Activated naive CD4-positive, alpha-beta T cell (primary cell): ENCODE measurements at regions not wholly inside any gene's neighbourhood (a gene's known extent, or its start where the extent isn't known, plus 50 kb on each side); places are given as distances from the start of the nearest gene placed in this dataset.

ENCODE experiments used
- DNase-seq, 4 experiments: peaks; one replicate each; lab custom pipeline; 2025; lab: John Stamatoyannopoulos, UW

DNA sequence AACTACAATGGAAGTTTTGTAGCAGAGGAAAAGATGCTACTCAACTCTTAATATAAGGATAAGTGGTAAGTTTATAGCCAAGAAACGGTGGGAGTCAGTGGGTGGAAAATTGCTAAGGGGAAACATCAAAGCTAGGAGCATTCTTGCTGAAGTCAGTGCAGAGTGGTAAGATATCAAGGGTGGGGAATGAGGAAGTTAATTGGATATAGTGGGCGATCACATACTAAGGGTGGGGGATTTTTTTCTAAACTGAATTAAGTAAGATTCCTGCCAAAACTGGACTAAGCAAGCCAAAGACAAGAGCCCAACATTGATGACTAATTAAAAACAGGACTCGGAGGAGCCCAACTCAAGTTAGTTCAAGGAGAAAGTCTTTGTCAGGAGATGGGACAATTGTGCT is 525.4 kb downstream of the CCDC85A start:
- no peak for DNase-seq

DNA sequence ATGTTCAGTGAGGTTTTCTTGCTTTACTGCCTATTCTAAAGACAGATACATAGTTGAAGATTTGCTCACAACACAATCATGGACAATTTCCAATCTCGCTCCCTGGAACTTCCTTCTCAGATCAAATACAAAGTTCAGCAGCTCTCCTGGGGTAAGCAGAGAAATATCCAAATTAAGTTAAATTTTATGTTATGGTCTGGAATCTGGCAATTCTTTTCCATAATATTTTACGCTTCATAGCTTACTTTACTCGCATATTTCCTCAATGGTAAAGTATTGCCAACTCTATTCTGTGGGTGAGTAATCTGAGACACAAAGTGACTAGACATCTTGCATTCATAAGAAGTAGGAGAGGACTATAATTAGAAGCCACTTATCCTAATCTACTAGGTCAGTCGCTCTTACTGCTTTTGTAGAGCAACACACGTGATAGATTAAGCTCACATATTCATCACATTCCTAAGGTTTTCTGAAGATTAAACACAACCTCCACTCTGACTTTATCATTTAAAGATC is 529.4 kb downstream of the CCDC85A start:
- no peak for DNase-seq

DNA sequence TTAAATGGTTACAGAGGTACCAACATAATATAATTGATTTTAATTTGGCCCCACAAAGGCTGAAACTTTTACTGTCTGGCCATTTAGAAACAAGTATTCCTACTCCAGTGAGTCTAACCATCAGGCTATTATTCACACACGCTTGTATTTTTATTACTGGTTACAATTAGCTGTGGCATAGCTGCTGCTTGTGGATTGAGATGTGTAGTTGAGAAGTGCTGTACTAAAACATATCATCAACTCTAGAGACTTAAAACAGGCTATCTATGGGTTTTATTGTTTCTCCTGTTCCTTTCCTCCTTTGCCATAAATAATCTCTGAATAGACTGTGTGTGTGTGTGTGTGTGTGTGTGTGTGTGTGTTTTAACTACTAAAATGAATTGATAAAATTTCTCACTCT is 530.2 kb downstream of the CCDC85A start:
- DNase-seq: no peak

DNA sequence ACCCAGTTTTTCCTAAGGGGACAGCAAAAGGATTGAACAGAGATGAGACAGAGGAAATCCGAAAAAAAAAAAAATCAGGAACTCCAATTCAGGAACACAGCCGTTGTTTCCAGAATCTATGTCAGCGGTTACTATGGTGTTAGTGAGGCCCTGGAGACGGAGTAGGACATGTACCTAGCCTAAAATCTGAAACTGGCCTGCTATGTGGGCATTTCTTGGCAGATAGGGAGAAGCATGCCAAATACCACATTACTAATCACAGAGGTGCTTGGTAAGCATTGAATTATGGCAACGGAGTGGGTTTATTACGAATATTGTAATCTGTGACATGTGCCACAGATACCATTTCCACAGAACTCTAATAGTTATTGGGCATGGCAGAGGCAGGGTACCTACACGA is 530.6 kb downstream of the CCDC85A start:
- no peak for DNase-seq

DNA sequence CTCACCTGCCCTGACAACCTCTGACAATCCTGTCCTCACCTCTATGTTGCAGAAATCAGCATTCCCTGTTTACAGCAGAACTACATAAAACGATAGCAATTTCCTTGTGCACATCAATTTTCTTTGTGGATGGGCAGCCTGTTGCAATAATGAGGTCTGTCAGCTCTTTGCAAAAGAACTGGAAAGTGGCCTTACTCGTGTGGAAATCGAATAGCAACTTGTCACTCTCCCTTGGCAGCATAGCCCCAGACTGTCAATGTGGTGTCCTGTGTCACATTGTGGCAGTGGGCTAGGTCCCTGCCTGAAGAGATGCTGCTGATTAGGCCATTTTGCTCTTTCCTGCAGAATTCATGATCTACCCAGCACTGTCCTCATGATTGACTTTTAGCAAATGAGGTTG is 531.9 kb downstream of the CCDC85A start:
- DNase-seq: no peak

DNA sequence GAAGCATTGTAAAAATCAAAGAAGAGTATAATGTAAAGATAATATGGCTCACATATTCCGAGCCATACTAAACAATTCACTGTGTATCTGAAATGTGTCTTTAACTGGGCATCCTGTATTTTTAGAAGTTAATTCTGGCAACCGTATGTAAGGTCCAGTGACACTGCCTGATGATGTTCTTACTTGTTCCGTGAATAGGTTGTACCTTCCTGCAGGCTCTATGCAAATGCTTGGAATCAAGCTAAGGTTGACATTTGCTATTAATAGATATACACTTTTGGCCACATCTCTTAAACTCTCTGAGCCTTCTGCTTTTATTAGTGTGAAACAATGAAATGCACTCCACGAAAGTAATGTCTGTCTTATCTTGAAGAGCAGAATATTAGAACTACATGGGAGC is 534.6 kb downstream of the CCDC85A start:
- DNase-seq: no peak

DNA sequence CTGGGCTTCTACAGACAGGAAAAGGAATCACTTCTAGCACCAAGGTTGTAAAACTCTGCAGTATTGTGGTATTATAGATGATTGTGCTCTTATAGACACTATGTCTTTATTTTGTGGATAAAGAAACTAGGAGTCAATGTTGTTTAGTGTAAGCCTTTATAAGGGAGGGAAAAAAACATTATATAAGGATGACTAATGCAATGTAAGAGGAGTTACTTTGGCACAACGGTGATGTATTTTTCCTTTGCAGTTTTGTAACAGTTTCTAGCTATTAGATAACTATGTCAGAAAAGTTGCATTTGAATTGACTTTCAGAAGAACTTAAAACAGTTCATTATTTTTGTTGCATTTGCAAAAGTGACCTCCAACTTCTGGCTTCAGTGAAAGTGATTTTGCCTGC is 545.4 kb downstream of the CCDC85A start:
- no peak for DNase-seq

DNA sequence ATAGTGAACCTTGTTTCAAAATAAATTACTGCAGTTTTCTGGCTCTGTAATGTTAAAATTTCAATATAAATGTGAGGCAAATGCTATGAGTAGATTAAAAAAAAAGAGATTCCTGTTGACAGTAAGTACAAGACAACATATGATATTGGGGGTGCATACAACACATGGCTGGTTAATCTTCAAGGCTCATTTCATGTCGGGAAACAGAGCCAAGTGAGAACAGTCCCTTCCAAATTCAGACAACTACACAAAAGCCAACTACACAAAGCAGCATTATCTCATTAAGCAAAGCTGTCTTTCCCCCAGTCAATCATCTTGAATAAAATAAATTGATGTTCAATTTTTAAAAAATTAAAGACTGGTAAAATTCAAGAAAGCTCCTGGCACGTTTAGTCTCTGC is 549.2 kb downstream of the CCDC85A start:
- no peak for DNase-seq

DNA sequence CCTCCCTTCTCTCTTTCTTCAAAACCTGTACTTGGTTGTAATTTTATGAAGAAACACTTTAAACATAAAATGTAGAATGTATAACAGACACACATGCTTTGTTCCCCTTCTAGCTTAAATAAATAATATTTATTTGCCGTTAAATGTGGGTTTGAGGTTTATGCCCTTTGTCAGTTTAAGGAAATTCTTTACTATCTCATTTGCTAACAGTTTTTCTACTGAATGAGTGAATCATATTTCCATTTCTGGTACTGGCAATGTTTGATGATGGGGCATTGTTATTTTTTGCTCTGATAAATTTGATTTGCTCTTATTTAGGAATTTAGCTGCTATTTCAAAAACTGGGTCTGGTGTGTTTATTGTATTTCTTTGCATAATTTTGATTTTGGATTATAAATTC is 555.6 kb downstream of the CCDC85A start:
- no peak for DNase-seq

DNA sequence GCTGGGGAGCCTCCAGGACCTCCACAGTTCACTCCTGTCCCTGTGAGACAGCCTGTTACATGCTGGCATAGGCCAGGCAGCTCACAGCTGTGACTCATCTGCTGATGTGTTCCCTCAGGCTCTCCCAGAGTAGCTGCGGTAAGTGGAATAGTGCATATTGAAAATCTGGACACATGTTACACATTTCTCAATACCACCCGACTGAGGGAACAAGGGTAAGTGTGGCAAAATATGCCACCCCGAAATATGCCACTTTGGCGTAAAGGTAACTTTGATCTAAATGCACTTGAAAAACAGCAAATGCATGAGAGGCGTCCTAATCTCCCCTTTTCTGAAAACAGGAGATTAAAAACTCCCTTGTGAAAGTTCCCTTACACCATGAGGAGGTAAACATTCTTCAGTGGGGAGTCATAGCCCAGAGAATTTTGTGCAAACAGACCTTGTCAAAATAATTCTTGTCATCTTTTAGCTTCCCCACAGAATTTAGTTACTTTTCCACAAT is 557.9 kb downstream of the CCDC85A start:
- DNase-seq: no peak

DNA sequence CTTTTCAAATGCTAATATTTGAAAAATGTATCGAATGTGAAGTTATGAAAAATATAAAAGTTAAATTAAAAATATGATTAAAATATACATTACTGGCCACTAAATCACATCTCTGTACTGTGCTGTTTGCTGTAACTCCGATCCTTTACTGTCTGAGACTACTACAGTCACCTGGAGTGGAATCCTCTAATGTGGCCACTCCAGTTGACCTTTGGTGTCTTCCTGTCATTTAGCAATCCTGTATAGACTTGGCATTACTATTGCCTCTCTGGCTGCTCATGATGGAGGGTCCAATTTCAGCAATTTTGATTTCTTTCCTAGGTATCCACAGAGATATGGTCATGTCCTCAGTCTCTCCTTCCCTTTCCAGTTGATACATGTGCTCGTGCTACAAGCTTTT is 560.0 kb downstream of the CCDC85A start:
- no peak for DNase-seq

DNA sequence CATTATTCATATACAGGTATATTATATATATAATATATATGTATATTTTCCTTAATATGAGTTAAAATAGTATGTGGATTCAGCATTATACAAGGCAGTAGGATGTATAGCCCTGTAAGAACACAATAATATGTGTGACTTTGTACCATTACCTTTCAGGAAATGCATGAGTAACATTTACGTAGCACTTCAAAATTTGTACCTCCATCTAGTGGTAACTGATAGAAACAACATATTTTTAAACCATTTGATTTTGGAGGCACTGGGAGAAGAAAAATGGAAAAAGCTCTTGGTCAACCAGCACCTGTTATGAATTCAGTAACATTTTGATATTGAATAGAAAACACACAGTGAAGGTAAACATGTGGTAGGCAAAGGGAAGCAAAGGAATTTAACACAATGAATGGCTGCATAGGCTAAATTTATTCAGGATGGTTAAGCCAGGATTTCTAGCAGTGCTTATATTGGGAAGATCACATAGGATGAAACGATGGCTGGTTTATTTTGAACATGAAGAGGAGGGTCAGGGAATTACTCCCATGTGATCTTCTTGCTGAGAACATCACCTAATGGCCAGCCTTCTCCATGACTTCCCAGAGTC is 565.5 kb downstream of the CCDC85A start:
- DNase-seq: no peak

DNA sequence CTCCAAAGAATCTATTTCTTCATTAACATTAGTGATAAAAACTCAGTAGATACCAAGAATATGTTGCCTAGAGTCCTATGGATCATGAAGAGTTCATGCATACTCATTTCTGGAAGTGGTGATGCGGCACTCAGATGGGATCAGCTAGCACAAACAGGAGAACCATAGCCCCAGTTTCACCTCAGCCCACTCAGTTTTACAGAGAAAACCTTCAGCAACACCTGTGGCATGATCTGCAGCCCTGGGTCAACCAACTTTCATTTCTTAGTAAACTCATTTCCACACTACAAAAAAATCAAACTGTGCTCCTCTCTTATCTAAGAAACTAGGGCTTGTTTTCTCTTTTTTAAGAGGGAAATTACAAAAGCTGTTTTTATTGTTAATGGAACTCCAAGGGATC is 569.4 kb downstream of the CCDC85A start:
- no peak for DNase-seq

DNA sequence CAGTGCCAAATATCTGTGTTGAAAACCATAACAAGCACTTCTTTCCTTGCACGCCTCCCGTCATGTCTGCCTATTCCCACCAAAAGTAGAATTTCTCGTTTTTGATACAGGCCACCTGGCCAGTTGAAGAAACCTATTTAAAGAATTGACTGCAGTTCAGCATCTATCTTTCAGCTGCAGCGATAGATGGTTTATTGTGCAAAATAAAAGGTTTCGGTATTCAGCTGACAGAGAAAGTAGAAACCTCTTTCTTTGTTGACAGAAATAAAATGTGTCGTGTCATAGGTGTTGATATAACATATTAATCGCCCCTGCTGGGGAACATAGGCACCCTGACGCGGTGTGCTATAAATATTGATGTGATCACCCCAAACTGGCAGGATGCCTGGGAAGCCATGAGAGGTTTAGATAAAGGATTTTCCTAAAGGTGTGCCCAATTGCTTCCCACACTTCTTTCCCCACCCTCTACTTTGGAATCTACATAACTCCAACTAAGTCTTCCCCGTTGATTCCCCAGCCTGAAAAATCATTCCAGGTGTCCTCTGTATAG is 570.4 kb downstream of the CCDC85A start:
- no peak for DNase-seq

DNA sequence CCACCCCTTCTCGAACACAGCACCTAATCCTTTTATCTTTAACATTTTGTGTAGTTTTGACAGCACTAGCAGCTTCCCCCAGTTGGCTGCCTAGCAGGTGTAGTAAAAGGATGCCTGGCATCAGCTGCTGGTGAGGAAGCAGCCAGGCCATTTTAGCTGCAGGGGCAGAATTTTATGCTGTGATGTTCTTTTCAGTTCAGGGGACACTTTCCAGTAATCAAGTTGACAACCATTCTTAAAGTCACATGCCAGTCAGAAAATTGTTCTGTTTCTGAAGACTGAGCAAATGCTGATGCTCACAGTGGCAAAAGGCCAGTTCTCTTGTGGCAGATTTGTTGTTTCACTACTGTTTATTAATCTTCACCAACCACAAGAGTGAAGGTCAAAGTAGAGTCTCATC is 570.8 kb downstream of the CCDC85A start:
- no peak for DNase-seq

DNA sequence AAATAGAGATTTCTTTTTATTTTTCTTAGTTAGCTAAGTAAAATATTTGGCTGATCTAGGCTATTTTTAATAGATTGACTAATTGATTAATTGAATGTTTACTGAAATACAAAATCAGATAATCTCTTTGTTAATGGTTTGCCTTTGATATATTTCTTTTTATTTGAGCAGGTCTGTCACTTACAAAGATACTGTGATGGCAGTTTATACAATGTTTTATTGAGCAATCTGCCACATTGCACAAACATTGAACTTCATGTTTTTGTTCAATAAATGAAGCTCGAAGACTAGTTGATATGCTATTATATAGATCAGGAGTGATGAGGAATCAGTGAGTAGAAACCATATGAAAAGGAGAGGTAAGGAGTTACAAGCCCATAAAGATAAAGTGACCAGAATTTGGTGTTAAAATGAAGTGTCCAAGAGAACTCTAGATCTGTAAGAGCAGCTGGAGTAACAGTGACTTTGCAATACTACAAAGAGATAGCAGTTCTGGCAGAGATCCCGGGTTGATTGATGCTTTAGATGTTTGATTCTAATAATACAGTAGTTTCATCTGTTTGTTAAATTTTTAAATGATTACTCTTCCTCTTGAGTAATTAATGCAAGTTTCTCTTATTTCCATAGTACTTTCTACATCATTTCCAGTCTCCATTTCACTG is 574.2 kb downstream of the CCDC85A start:
- no peak for DNase-seq

DNA sequence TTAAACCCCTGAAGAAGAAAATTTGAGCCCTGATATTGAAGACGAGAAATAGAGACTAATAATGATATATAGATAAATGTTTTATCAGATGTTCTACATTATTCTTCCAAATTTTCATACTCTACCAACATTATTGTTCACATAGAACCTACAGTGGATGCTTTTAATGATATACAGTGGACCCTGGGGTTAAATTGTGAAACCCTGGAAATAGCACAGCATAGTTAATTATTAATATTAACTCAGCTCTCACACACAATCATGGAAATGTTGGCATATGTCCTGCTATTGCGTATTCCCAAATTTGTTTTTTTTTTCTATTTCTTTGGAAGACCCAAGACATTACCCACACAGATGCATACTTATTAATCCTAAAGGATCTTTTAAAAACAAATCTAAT is 579.9 kb downstream of the CCDC85A start:
- no peak for DNase-seq

DNA sequence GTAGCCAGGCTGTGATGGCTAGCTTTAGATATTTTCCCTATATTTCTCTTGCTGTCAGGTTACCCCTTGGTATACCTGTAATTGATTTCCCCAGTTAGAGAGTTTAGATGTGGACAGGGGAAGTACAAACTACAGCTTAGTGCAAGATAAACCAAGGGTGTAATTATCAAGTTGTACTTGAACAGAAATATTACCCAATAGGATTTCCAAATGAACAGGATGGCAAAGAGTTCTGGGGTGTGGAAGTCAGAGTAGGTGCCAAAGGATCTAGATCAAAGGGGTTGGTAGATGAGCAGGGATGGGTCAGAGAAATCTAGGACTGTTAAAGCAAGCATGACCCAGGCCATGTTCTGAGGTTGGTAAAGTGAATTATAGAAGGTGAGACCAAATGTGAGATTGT is 585.2 kb downstream of the CCDC85A start:
- no peak for DNase-seq

DNA sequence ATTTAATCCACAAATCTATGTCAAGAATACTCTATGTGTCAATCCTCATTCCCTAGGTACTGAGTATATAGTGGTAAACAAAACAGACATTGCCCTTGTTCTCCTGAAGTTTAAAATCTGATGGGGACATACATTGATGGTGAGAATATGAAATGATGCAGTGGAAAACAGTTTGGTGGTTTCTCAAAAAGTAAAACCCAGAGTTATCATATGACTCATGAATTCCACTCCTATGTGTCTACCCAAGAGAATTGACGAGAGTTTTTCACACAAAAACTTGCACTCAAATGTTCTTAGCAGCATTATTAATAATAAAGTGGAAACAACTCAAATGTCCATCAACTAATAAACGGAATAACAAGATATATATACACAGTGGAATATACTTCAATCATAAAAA is 586.7 kb downstream of the CCDC85A start:
- no peak for DNase-seq

DNA sequence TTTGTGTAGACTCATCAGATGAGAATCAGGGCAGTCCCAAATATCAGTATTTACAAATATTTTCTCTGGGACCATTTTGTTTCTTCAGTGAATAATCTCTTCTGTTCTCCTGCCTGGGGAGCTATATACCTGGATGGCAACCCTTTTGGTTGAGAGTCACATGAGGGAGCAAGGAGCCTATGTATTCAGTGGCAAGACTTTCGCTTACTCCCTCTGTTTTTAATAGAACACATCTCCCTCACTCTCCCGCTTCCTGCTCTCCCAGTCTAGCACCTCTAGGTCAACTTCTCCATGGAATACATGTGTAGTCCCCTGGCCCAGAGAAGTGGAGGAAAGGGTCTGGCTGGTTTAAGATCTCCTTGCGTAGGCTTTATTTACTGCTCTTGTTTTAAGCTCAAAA is 600.3 kb downstream of the CCDC85A start:
- DNase-seq: no peak

DNA sequence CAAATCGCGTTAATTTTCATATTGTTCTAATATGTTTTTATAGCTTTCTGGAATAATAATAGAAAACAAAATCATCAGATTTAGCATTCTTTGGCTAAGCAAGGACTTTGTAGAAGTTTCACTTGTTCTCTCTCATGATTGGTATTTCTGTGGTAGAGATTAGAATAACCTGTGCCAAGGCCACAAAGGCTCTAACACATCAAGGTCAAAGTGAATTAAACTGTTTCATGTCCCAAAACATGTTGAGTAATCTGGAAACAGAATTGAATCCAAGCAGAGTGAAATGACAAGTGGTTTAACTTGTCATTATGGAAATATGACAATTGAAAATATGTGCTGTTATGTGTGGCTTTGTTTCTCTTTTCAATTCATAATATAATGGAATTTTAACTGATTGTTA is 617.4 kb downstream of the CCDC85A start:
- DNase-seq: no peak

DNA sequence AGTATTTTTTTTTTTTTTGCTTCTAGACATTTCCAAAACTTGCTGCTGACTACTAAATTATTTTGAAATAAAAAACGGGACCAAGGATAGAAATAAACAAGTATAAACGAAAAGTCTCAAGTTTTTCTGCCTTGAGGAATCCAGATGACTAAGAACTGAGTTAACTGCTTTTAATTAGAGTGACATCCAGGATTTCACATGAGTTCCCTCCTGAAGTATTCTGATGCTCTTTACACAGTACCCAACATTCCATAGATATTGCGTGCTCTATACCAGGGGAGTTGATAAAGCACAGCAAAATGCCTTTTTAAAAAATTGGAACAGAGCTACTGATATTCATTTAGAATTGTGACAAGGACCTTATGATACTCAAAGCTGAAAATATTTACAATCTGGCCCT is 618.0 kb downstream of the CCDC85A start:
- DNase-seq: no peak

DNA sequence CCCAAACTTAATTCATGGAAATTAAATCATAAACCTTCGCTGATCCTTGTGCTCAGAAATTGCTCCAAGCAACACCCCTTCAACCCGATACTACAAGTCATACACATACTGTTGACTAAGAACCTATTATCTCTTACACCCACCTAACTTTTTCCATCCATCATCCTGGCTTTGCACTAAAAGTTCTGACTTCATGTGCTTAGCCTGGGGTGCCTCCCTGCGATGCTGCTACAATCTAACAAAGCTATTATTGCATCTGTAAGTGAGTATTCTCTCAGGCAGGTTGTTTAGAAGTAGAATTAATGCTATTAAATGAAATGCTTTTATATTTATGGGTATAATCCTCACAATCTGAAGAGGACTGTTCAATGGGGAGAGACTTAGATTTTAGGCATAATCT is 619.8 kb downstream of the CCDC85A start:
- DNase-seq: no peak

DNA sequence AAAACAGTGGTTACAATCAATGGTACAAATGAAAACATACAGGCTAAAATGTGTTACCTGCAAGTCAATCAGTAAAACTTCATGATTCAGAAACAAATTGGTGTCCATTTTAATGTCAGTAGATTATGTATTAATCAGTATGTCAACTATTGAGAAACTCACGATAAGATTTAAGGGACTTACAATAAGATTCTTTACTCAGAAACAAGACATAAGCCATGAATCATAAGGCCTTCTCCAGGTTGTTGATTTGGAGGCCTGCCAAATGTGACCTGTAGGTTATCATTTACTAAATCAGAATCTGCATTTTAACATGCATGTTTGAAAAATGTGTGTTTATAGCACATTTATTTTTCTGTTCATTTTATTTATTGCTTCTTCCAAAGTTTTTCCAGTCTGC is 623.1 kb downstream of the CCDC85A start:
- DNase-seq: no peak
